Activated CD8-positive, alpha-beta T cell treated with anti-CD3 and anti-CD28 coated beads for 36 hours (primary cell): ENCODE measurements at regions not wholly inside any gene's neighbourhood (a gene's known extent, or its start where the extent isn't known, plus 50 kb on each side); places are given as distances from the start of the nearest gene placed in this dataset.

Experiments
- ATAC-seq: fragments of 200-7000 bp; cut with Tn5 transposase; one replicate; pipeline ENCODE4 v1.10.0; 2021; ENCODE audit warnings: mild to moderate bottlenecking, moderate library complexity
- CTCF ChIA-PET: fragments of 350-600 bp; sonication (Branson Sonifier 250); formaldehyde crosslinking; loops from one replicate; lab custom pipeline; 2021; ENCODE audit warnings: antibody characterized with exemption; lab: Charles Lee
- POLR2A ChIA-PET: fragments of 350-600 bp; sonication (Branson Sonifier 250); formaldehyde crosslinking; loops from one replicate; lab custom pipeline; 2021; ENCODE audit warnings: antibody characterized with exemption; lab: Charles Lee
- DNase-seq: peaks from one replicate; pipeline ENCODE4 v3.0.0-alpha.2; 2020
- H3K27ac Mint-ChIP-seq: one replicate; pipeline ENCODE4 v1.8.0; 2021; ENCODE audit warnings: mild to moderate bottlenecking, mixed read lengths
- H3K27me3 Mint-ChIP-seq: one replicate; pipeline ENCODE4 v1.8.0; 2021; ENCODE audit warnings: mixed read lengths
- H3K36me3 Mint-ChIP-seq: one replicate; pipeline ENCODE4 v1.8.0; 2021; ENCODE audit warnings: low read depth, mixed read lengths
- H3K4me1 Mint-ChIP-seq: one replicate; pipeline ENCODE4 v1.8.0; 2021; ENCODE audit warnings: low read depth, mixed read lengths
- H3K4me3 Mint-ChIP-seq: one replicate; pipeline ENCODE4 v1.8.0; 2021; ENCODE audit warnings: mild to moderate bottlenecking, moderate library complexity, mixed read lengths
- H3K9me3 Mint-ChIP-seq: one replicate; pipeline ENCODE4 v1.8.0; 2021; ENCODE audit warnings: mixed read lengths
- CTCF ChIP-seq: fragments of 200-600 bp; IDR thresholded peaks from one replicate; pipeline ENCODE4 v1.8.0; 2022; ENCODE audit warnings: antibody characterized with exemption, mild to moderate bottlenecking
- intact Hi-C: fragments of 100-400 bp; cut with micrococcal nuclease; formaldehyde crosslinking; loops from one replicate; pipeline ENCODE4 v1.10.0; 2022

DNA sequence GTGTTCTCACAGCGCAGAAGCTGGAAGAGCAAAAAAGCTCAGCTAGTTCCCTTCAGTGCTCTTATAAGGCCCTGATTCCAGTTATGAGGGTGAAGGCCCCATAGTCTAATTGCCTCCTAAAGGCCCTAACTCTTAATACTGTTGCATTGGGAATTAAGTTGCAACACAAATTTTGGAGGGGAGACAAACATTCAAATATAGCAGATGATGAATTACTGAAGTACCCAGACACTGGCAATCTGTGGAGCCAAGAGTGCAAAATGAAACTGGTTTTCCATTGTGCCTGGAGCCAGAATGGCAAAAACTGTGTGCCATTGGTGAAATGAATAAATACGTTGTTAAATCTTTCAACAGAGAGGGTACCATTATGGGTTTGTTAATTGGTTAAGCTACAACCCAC is 356.0 kb downstream of the PPARGC1A start:
- POLR2A ChIA-PET = no interaction called here
- ATAC-seq (no peak), DNase-seq (no peak)
- Mint-ChIP-seq H3K27ac (no peak overlapping the region), H3K4me1 (no peaks in the 10 kb centered on the region), H3K27me3 (no peaks in the 10 kb centered on the region), H3K9me3 (peaks cover 15% of the 10 kb centered on the region), H3K4me3 (no peak overlapping the region), H3K36me3 (no peaks in the 10 kb centered on the region)
- TF ChIP-seq CTCF = no peak
- intact Hi-C loops = no loop called here
- CTCF ChIA-PET = no interaction called here

GRCh38 chr4:23516716-23517115 is 373.1 kb downstream of the PPARGC1A start:
- POLR2A ChIA-PET = no interaction called here
- H3K27ac Mint-ChIP-seq = no peak overlapping the region
- no peak for TF ChIP-seq CTCF
- DNase-seq = no peak
- no peak overlapping the region for H3K4me3 Mint-ChIP-seq
- CTCF ChIA-PET = no interaction called here
- intact Hi-C loops = no loop called here
- no peaks in the 10 kb centered on the region for H3K36me3 Mint-ChIP-seq
- H3K9me3 Mint-ChIP-seq = peaks cover 5% of the 10 kb centered on the region
- no peaks in the 10 kb centered on the region for H3K27me3 Mint-ChIP-seq
- H3K4me1 Mint-ChIP-seq = no peaks in the 10 kb centered on the region
- no peak for ATAC-seq

DNA sequence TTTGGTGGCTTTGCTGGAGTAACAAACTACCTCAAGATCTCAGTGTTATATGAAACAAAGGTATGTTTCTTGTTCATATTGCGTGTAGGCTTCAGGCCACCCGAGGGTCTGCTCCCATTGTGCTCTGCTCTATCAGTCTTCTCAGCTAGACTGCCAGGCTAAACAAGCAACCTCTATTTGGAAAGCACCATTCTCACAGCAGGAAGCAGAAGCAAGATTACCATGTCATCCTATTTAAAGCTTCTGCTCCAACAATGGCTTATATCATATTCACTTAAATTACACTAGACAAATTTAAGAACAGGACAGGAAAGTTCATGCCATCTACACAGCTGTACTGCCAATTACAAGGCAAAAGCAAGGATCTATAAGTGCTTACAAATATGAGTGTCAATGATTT is 385.8 kb downstream of the PPARGC1A start:
- ATAC-seq = no peak

DNA sequence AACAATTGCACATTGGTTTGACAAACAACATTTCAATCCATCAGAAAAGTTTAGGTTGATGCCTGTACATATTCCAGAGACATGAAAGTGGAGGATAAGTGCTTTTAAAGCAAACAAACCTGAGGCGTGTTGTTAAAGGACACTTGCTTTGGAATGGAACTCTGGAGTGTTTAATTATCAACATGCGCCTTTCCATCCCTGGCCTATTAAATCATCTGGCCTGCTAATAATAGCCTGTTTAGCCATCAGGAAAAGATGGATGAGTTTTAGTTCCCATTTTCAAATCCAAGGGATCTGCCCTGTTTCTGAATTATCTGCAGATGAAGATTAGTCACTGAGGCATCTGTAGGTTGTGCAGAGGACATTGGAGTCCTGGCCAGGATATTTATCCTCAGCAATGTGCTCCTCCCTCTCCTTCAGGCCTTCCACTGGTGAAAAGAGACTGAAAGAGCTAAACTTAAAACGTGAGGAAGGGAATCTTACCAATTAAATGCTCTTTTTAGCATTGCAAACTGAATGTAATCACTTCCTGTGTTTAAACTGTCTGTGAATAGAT is 388.9 kb downstream of the PPARGC1A start:
- no peak for TF ChIP-seq CTCF
- no peaks in the 10 kb centered on the region for H3K4me1 Mint-ChIP-seq
- DNase-seq (no peak), ATAC-seq (no peak)
- H3K9me3 Mint-ChIP-seq = peaks cover 7% of the 10 kb centered on the region
- H3K27me3 Mint-ChIP-seq = no peaks in the 10 kb centered on the region
- no peaks in the 10 kb centered on the region for H3K36me3 Mint-ChIP-seq
- CTCF ChIA-PET = no interaction called here
- H3K4me3 Mint-ChIP-seq = no peak overlapping the region
- H3K27ac Mint-ChIP-seq = no peak overlapping the region
- intact Hi-C loops = no loop called here
- POLR2A ChIA-PET = no interaction called here

More for the DNA sequence above, 385.8 kb downstream of the PPARGC1A start:
- no peak for DNase-seq
- ChIA-PET POLR2A (no interaction called here), CTCF (no interaction called here)
- H3K27ac Mint-ChIP-seq = no peak overlapping the region
- no peak for TF ChIP-seq CTCF
- no peaks in the 10 kb centered on the region for H3K9me3 Mint-ChIP-seq
- H3K4me3 Mint-ChIP-seq = no peak overlapping the region
- intact Hi-C loops = no loop called here
- no peaks in the 10 kb centered on the region for H3K4me1 Mint-ChIP-seq
- H3K27me3 Mint-ChIP-seq = no peaks in the 10 kb centered on the region
- H3K36me3 Mint-ChIP-seq = no peaks in the 10 kb centered on the region

GRCh38 chr4:23485801-23486200 is 404.0 kb downstream of the PPARGC1A start:
- DNase-seq (no peak), ATAC-seq (no peak)
- intact Hi-C loops = no loop called here
- POLR2A ChIA-PET = no interaction called here
- Mint-ChIP-seq H3K9me3 (no peaks in the 10 kb centered on the region), H3K27ac (no peak overlapping the region), H3K4me1 (no peaks in the 10 kb centered on the region), H3K27me3 (no peaks in the 10 kb centered on the region), H3K36me3 (no peaks in the 10 kb centered on the region), H3K4me3 (no peak overlapping the region)
- no peak for TF ChIP-seq CTCF
- CTCF ChIA-PET = no interaction called here
